Mesothelial cell of epicardium (in vitro differentiated cells): ENCODE measurements at regions not wholly inside any gene's neighbourhood (a gene's known extent, or its start where the extent isn't known, plus 50 kb on each side); places are given as distances from the start of the nearest gene placed in this dataset.
"Not testable (repeated sequence)": the region's sequence is repeated elsewhere in the genome, so short reads cannot be mapped to it uniquely, and the experiment has no call there.

Experiments used
- DNase-seq, 2 experiments: peaks; one replicate each; pipeline ENCODE4 v3.0.0; 2021; ENCODE audit warnings: low spot score in 2 of 2; ENCODE audit not compliant: unreplicated experiment in 2 of 2
- H3K27ac Mint-ChIP-seq: 2 replicates; pipeline ENCODE4 v1.8.0; 2021; ENCODE audit warnings: mixed read lengths
- H3K27me3 Mint-ChIP-seq: 2 replicates; pipeline ENCODE4 v1.8.0; 2021; ENCODE audit warnings: low read depth, mixed read lengths
- H3K36me3 Mint-ChIP-seq: 2 replicates; pipeline ENCODE4 v1.8.0; 2021; ENCODE audit warnings: mixed read lengths
- H3K4me1 Mint-ChIP-seq: 2 replicates; pipeline ENCODE4 v1.8.0; 2021; ENCODE audit warnings: mixed read lengths
- H3K4me3 Mint-ChIP-seq: 2 replicates; pipeline ENCODE4 v1.8.0; 2021; ENCODE audit warnings: mild to moderate bottlenecking, moderate library complexity, mixed read lengths
- H3K9me3 Mint-ChIP-seq: 2 replicates; pipeline ENCODE4 v1.8.0; 2021; ENCODE audit warnings: mixed read lengths
- CTCF ChIP-seq: fragments of 200-600 bp; sonication (generic); IDR thresholded peaks from one replicate; pipeline ENCODE4 v1.5.0; 2021; ENCODE audit warnings: antibody characterized with exemption; ENCODE audit not compliant: unreplicated experiment

DNA sequence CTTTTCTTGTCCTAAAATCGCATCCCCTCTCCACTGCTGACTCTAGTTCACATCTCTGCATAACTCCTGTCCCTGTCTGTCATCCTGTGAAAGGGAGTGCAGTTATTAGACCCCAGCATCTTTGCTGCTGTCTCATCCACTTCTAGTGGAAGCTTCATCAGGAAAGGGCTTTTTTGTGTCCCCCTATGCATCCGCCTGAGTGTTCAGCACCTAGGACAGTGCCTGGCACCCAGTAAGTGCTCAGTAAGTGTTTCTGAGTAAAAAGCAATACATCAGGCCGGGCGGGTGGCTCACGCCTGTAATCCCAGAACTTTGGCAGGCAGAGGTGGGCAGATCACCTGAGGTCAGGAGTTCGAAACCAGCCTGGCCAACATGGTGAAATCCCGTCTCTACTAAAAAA, 211.8 kb upstream of the FOXK1 start:
- Mint-ChIP-seq H3K9me3 (peaks cover 38% of the 10 kb centered on the region), H3K4me3 (no peak overlapping the region), H3K27ac (no peak overlapping the region), H3K4me1 (no peaks in the 10 kb centered on the region), H3K36me3 (no peaks in the 10 kb centered on the region), H3K27me3 (no peaks in the 10 kb centered on the region)
- DNase-seq: no peak
- no peak for TF ChIP-seq CTCF

DNA sequence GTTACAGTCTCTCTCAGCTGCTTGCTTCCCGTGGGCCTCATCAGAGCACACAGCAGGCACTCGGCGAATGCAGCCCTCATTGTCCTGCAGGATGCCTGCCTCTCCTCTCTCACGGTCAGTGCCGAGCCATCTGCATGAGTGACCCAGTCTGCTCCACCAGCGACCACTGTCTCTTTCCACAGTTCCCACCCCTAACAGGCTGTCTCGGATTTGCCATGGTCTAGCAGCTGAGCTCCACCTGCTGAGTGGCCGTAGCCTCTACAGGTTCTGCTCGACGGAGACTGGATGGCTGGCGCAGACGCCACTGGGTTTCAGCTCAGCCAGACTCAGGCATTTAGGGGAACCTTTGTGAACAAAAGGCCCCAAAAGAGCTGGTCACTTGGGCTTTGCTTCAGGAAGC, 209.4 kb upstream of the FOXK1 start:
- no peaks in the 10 kb centered on the region for H3K27me3 Mint-ChIP-seq
- H3K4me1 Mint-ChIP-seq: no peaks in the 10 kb centered on the region
- DNase-seq: no peak
- no peak overlapping the region for H3K27ac Mint-ChIP-seq
- peaks cover 35% of the 10 kb centered on the region for H3K9me3 Mint-ChIP-seq
- H3K4me3 Mint-ChIP-seq: no peak overlapping the region
- no peaks in the 10 kb centered on the region for H3K36me3 Mint-ChIP-seq
- TF ChIP-seq CTCF: no peak

- H3K27ac Mint-ChIP-seq: no peak overlapping the region
- no peaks in the 10 kb centered on the region for H3K36me3 Mint-ChIP-seq
- H3K4me1 Mint-ChIP-seq: no peaks in the 10 kb centered on the region
- peaks cover 38% of the 10 kb centered on the region for H3K9me3 Mint-ChIP-seq
- peak; percentile 20 for TF ChIP-seq CTCF
- no peak for DNase-seq
- H3K4me3 Mint-ChIP-seq: no peak overlapping the region
- H3K27me3 Mint-ChIP-seq: no peaks in the 10 kb centered on the region
Observed at GRCh38 chr7:4479367-4480039, 202.6 kb upstream of the FOXK1 start.

GRCh38 chr7:4480131-4480530, 202.0 kb upstream of the FOXK1 start:
- H3K27ac Mint-ChIP-seq, H3K27me3 Mint-ChIP-seq, H3K4me3 Mint-ChIP-seq, H3K4me1 Mint-ChIP-seq, H3K36me3 Mint-ChIP-seq, DNase-seq: not testable (repeated sequence)
- peaks cover 35% of the 10 kb centered on the region for H3K9me3 Mint-ChIP-seq

- no peaks in the 10 kb centered on the region for H3K36me3 Mint-ChIP-seq
- H3K9me3 Mint-ChIP-seq: peaks cover 26% of the 10 kb centered on the region
- no peaks in the 10 kb centered on the region for H3K4me1 Mint-ChIP-seq
Observed at GRCh38 chr7:4483851-4484250, 198.2 kb upstream of the FOXK1 start.

GRCh38 chr7:4484545-4484944, 197.6 kb upstream of the FOXK1 start:
- no peak for DNase-seq
- H3K36me3 Mint-ChIP-seq: no peaks in the 10 kb centered on the region
- peaks cover 26% of the 10 kb centered on the region for H3K9me3 Mint-ChIP-seq
- H3K4me1 Mint-ChIP-seq: no peaks in the 10 kb centered on the region
- no peak for TF ChIP-seq CTCF
- no peaks in the 10 kb centered on the region for H3K27me3 Mint-ChIP-seq
- no peak overlapping the region for H3K27ac Mint-ChIP-seq
- H3K4me3 Mint-ChIP-seq: no peak overlapping the region

More at GRCh38 chr7:4483851-4484250, 198.2 kb upstream of the FOXK1 start:
- no peak for TF ChIP-seq CTCF
- no peak overlapping the region for H3K27ac Mint-ChIP-seq
- no peak overlapping the region for H3K4me3 Mint-ChIP-seq
- H3K27me3 Mint-ChIP-seq: no peaks in the 10 kb centered on the region
- no peak for DNase-seq
